MM.1S (cell line): ENCODE measurements at regions not wholly inside any gene's neighbourhood (a gene's known extent, or its start where the extent isn't known, plus 50 kb on each side); places are given as distances from the start of the nearest gene placed in this dataset.

Experiments
- EZH2 ChIP-seq: fragments of 300-600 bp; sonication (generic); optimal IDR thresholded peaks from 2 replicates; pipeline ENCODE3; 2017; ENCODE audit warnings: low read depth, mild to moderate bottlenecking, antibody characterized with exemption, low read length, mixed read lengths
- TF ChIP-seq, protein P1 (sequence below): fragments of 300-600 bp; sonication (generic); IDR thresholded peaks from 2 replicates; pipeline ENCODE4 v1.5.1; 2016; ENCODE audit warnings: antibody characterized with exemption, low read length, mixed read lengths

DNA sequence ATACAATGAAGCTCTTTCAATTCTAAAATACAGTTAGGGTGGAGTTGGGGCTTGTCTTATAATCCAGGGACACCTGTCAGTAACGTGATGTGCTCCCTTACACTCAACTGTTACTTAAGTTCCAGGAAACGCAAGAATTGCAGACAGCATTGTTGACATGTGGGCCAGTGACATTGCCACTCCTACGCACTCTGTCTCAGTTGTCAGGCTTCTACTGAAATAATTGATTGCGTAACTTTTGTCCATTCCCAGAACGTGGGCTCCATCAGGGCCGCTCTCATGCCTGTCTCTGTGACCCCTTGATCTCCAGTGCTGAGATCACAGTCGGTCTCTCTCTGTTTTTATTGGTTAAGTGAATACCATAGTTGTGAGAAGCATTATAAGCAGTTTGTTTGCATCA, 487.8 kb downstream of the GALR1 start:
- TF ChIP-seq, protein P1, sequence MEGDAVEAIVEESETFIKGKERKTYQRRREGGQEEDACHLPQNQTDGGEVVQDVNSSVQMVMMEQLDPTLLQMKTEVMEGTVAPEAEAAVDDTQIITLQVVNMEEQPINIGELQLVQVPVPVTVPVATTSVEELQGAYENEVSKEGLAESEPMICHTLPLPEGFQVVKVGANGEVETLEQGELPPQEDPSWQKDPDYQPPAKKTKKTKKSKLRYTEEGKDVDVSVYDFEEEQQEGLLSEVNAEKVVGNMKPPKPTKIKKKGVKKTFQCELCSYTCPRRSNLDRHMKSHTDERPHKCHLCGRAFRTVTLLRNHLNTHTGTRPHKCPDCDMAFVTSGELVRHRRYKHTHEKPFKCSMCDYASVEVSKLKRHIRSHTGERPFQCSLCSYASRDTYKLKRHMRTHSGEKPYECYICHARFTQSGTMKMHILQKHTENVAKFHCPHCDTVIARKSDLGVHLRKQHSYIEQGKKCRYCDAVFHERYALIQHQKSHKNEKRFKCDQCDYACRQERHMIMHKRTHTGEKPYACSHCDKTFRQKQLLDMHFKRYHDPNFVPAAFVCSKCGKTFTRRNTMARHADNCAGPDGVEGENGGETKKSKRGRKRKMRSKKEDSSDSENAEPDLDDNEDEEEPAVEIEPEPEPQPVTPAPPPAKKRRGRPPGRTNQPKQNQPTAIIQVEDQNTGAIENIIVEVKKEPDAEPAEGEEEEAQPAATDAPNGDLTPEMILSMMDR, result no peak
- no peak for TF ChIP-seq EZH2
